ENCODE measurements at regions not wholly inside any gene's neighbourhood (a gene's known extent, or its start where the extent isn't known, plus 50 kb on each side); places are given as distances from the start of the nearest gene placed in this dataset.

DNA sequence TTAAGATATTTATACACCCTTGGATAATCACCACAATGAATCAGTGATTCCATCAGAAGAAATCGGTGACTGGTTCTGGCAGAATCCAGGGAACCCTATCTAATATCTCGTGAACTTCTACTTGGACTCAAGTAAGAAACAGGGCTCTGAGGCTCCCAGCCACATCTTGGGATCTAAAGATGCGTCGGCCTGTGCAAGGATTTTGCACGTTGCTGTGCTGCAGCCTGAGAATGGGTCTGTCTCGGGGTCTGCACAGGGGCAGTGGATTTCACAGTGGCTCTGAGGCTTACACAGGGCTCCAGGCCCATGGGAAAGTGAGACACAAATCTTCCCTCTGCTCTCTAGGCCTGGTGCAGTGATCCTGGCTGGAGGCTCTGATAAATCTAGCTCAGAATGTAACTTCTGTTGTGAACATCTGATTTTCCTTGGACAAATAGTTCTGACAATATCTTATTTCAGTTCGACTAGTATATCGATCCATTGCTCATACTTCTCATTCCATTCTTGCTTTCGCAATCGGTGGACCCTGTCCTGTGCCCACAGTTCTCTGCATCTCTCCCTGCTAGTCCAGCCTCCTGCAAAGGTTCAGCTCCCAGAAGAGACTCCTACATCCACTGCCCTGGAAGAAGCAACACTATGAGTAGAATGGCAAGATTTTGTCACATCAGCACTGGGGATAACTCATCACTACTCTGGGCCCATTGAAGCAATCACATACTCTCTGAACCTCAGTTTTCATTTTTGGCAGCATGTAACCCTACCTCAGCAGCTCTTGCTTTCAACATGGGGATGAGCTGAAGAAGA lies 105.5 kb upstream of the TOP3B start:
- TF ChIP-seq, protein P1, sequence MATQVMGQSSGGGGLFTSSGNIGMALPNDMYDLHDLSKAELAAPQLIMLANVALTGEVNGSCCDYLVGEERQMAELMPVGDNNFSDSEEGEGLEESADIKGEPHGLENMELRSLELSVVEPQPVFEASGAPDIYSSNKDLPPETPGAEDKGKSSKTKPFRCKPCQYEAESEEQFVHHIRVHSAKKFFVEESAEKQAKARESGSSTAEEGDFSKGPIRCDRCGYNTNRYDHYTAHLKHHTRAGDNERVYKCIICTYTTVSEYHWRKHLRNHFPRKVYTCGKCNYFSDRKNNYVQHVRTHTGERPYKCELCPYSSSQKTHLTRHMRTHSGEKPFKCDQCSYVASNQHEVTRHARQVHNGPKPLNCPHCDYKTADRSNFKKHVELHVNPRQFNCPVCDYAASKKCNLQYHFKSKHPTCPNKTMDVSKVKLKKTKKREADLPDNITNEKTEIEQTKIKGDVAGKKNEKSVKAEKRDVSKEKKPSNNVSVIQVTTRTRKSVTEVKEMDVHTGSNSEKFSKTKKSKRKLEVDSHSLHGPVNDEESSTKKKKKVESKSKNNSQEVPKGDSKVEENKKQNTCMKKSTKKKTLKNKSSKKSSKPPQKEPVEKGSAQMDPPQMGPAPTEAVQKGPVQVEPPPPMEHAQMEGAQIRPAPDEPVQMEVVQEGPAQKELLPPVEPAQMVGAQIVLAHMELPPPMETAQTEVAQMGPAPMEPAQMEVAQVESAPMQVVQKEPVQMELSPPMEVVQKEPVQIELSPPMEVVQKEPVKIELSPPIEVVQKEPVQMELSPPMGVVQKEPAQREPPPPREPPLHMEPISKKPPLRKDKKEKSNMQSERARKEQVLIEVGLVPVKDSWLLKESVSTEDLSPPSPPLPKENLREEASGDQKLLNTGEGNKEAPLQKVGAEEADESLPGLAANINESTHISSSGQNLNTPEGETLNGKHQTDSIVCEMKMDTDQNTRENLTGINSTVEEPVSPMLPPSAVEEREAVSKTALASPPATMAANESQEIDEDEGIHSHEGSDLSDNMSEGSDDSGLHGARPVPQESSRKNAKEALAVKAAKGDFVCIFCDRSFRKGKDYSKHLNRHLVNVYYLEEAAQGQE (IDR thresholded peaks at IDR 0.05; ENCODE audit: insufficient replicate concordance, low read depth): no peak
- TF ChIP-seq, protein P2, sequence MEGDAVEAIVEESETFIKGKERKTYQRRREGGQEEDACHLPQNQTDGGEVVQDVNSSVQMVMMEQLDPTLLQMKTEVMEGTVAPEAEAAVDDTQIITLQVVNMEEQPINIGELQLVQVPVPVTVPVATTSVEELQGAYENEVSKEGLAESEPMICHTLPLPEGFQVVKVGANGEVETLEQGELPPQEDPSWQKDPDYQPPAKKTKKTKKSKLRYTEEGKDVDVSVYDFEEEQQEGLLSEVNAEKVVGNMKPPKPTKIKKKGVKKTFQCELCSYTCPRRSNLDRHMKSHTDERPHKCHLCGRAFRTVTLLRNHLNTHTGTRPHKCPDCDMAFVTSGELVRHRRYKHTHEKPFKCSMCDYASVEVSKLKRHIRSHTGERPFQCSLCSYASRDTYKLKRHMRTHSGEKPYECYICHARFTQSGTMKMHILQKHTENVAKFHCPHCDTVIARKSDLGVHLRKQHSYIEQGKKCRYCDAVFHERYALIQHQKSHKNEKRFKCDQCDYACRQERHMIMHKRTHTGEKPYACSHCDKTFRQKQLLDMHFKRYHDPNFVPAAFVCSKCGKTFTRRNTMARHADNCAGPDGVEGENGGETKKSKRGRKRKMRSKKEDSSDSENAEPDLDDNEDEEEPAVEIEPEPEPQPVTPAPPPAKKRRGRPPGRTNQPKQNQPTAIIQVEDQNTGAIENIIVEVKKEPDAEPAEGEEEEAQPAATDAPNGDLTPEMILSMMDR (IDR thresholded peaks at IDR 0.05; ENCODE audit: insufficient read depth, low read length): no peak
- no peak for TF ChIP-seq POLR2AphosphoS5 (IDR thresholded peaks at IDR 0.05; ENCODE audit: low read depth)
- no peak for TF ChIP-seq SPI1 (IDR thresholded peaks at IDR 0.05; ENCODE audit: borderline replicate concordance, low read depth)
